ENCODE measurements at regions not wholly inside any gene's neighbourhood (a gene's known extent, or its start where the extent isn't known, plus 50 kb on each side); places are given as distances from the start of the nearest gene placed in this dataset.

DNA sequence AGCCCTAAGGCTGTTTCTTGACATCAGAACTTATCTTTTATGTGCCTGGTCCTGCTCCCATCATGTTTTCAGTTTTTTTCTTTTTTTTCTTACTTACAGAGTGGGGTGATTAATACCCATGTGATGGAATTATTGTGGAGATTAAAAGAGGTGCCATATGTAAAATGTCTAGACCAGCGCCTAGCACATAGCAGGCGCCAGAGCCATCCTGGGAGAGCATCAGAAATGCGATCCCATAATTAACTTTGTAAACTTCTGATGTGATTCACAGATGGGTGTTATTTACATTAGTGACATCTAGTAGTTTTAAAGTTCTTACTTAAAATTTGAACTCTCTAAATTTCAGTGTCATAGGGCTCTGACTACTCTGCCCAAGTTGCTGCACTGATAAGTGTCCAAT lies 66.2 kb upstream of the PGRMC2 start:
- Histone ChIP-seq H3K9me3 (no peaks in the 10 kb centered on the region), H3K4me3 (no peak overlapping the region), H3K27me3 (no peaks in the 10 kb centered on the region), H3K36me3 (no peaks in the 10 kb centered on the region), H3K27ac (peak overlapping the region in 2 of 12 donors; percentile 5 to 10), H3K4me1 (peaks cover 0 to 42% (median 22%) of the 10 kb centered on the region in 12 donors)
- ATAC-seq = no peak
- TF ChIP-seq, protein P1, sequence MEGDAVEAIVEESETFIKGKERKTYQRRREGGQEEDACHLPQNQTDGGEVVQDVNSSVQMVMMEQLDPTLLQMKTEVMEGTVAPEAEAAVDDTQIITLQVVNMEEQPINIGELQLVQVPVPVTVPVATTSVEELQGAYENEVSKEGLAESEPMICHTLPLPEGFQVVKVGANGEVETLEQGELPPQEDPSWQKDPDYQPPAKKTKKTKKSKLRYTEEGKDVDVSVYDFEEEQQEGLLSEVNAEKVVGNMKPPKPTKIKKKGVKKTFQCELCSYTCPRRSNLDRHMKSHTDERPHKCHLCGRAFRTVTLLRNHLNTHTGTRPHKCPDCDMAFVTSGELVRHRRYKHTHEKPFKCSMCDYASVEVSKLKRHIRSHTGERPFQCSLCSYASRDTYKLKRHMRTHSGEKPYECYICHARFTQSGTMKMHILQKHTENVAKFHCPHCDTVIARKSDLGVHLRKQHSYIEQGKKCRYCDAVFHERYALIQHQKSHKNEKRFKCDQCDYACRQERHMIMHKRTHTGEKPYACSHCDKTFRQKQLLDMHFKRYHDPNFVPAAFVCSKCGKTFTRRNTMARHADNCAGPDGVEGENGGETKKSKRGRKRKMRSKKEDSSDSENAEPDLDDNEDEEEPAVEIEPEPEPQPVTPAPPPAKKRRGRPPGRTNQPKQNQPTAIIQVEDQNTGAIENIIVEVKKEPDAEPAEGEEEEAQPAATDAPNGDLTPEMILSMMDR (IDR thresholded peaks at IDR 0.05) = no peak
- no peak for TF ChIP-seq POLR2A (IDR thresholded peaks at IDR 0.05)
- WGBS, 4 donors = 91 to 96% (median 94%) methylated on average over 3 of the region's 3 CpGs
- no peak for DNase-seq
- intact Hi-C loops (cut with DNase I) = loop anchor here in 2 of 10 donors (2.0 to 5.0 kb wide), 2 partner anchors 41 to 65 kb away; no protein-coding TSS in a partner anchor

DNA sequence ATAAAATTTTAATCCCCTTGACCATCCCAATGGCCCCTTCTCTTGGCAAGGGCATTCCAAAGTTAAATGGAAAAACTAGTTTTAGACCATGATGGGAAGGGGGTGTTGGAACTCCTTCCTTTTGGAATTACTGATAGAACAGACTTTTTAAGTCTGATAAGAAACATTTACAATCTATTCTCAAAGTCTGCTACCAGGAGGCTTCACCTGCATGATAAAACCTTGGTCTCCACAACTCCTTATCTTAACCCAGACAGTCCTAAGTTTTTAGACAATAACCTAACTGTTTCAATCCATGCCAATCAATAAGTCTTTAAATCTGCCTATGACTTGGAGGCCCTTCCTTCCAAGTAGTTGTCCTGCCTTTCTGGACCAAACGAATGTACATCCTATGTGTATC lies 63.9 kb upstream of the PGRMC2 start:
- no peaks in the 10 kb centered on the region for H3K36me3 ChIP-seq
- no peak overlapping the region for H3K4me3 ChIP-seq
- ATAC-seq = no peak
- H3K27me3 ChIP-seq = no peaks in the 10 kb centered on the region
- no peak for TF ChIP-seq POLR2A (IDR thresholded peaks at IDR 0.05)
- TF ChIP-seq, protein P1 (IDR thresholded peaks at IDR 0.05) = no peak
- no peak overlapping the region for H3K27ac ChIP-seq
- intact Hi-C loops (cut with DNase I) = loop anchor here in 1 of 10 donors (5.0 kb wide), 1 partner anchor 39 kb away; no protein-coding TSS in a partner anchor
- no peaks in the 10 kb centered on the region for H3K9me3 ChIP-seq
- 83 to 95% (median 88%) methylated on average over 1 of the region's 1 CpG for WGBS, 4 donors
- no peak for DNase-seq
- peaks cover 0 to 40% (median 19%) of the 10 kb centered on the region in 12 donors for H3K4me1 ChIP-seq

DNA sequence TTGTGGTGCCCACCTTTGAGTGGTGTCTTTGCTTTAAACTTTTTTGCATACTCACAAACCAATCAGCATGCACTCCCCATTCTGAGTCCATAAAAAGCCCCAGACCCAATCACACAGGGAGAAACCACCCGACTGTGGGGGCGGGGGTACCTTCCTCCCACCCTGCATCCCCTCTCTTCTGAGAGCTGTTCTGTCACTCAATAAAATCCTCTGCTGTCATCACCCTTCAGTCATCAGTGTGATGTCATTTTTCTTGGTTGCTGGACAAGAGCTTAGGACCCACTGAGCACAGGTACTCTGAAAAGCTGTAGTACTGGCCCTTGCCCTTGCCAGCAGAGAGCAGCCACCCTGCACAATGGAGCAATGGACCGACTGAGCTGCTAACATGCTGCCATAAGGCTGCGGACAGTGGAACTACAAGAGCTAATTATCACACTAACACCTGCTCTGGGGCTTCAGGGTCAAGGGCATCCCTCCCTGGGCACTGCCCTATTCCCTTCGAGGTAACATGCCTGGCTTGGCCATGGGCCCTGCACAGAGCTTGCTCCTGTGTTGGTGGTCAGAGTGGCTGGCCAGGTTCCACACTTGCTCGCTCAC lies 62.9 kb upstream of the PGRMC2 start:
- no peak overlapping the region for H3K4me3 ChIP-seq
- intact Hi-C loops (cut with DNase I) = loop anchor here in 1 of 10 donors (5.0 kb wide), 1 partner anchor 38 kb away; no protein-coding TSS in a partner anchor
- DNase-seq (peak in 1 of 5 donors; percentile 24), ATAC-seq (peak in 2 of 4 donors; percentile 18 to 37)
- H3K4me1 ChIP-seq = peaks cover 0 to 32% (median 14%) of the 10 kb centered on the region in 12 donors
- no peaks in the 10 kb centered on the region for H3K36me3 ChIP-seq
- TF ChIP-seq POLR2A (IDR thresholded peaks at IDR 0.05) = no peak
- TF ChIP-seq, protein P1 (IDR thresholded peaks at IDR 0.05) = no peak
- H3K9me3 ChIP-seq = no peaks in the 10 kb centered on the region
- peak overlapping the region in 1 of 12 donors; percentile 5 for H3K27ac ChIP-seq
- H3K27me3 ChIP-seq = no peaks in the 10 kb centered on the region
- 54 to 69% (median 63%) methylated on average over 6 of the region's 6 CpGs for WGBS, 4 donors

DNA sequence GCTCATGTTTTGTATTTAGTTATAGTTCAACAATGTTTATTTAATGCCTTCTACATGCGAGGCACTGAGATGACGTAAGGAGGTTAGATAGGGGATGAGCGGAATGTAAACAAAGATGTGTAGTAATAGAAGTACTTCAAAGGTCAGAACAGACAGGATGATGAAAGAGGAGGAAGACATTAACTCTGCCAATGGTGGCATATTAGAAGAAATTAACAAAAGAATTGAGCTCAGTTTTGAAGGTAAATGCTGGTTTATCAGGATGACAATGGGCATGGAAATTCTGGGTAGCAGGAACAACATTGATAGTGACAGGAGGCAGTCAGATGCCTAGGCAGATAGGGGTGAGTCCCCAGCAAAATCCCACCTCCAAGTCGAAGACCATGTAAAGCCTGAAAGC lies 62.3 kb upstream of the PGRMC2 start:
- Histone ChIP-seq H3K27me3 (no peaks in the 10 kb centered on the region), H3K27ac (no peak overlapping the region), H3K4me3 (no peak overlapping the region), H3K9me3 (no peaks in the 10 kb centered on the region), H3K4me1 (peaks cover 0 to 25% (median 8%) of the 10 kb centered on the region in 12 donors), H3K36me3 (no peaks in the 10 kb centered on the region)
- 83 to 86% (median 85%) methylated on average over 4 of the region's 4 CpGs for WGBS, 4 donors
- TF ChIP-seq, protein P1 (IDR thresholded peaks at IDR 0.05) = no peak
- TF ChIP-seq POLR2A (IDR thresholded peaks at IDR 0.05) = no peak
- ATAC-seq (no peak), DNase-seq (no peak)
- intact Hi-C loops (cut with DNase I) = loop anchor here in 1 of 10 donors (5.0 kb wide), 1 partner anchor 38 kb away; no protein-coding TSS in a partner anchor

Measured in heart left ventricle (tissue), 16 donors.